ENCODE measurements at regions not wholly inside any gene's neighbourhood (a gene's known extent, or its start where the extent isn't known, plus 50 kb on each side); places are given as distances from the start of the nearest gene placed in this dataset.

- no peak overlapping the region for H3K14ac ChIP-seq (replicated peaks; ENCODE audit: low read depth, low read length)
- no peaks in the 10 kb centered on the region for H3K79me1 ChIP-seq (ENCODE audit: low read depth in 1 of 2, low read length in 2 of 2)
- no peak overlapping the region for H4K5ac ChIP-seq (ENCODE audit: low read depth, low read length)
- ChIA-PET CTCF (no interaction called here), POLR2A (ENCODE audit: unreplicated experiment) (no interaction called here)
- in situ Hi-C loops (cut with MboI; ENCODE audit: low sequenced_read_pairs), result no loop called here
- no peak overlapping the region for H2BK20ac ChIP-seq (ENCODE audit: low read depth, low read length)
- no peak overlapping the region for H3K18ac ChIP-seq (ENCODE audit: low read depth, low read length)
- no peaks in the 10 kb centered on the region for H4K20me1 ChIP-seq (ENCODE audit: insufficient read depth, low read length)
- no peak overlapping the region for H3K56ac ChIP-seq (ENCODE audit: extremely low read depth, insufficient read depth, low read length)
- H3K36me3 ChIP-seq (ENCODE audit: control insufficient read depth, insufficient read depth, low read length), result no peaks in the 10 kb centered on the region
- dilution Hi-C loops (cut with HindIII; ENCODE audit: low sequenced_read_pairs, unreplicated experiment), result no loop called here
- ATAC-seq (ENCODE audit: low read depth), result no peak
- no peaks in the 10 kb centered on the region for H3K4me1 ChIP-seq (ENCODE audit: control insufficient read depth, insufficient read depth, low read length)
- no peak for DNase-seq
- no TSS peak for BruUV-seq (replicated peaks)
- H3K9me1 ChIP-seq (ENCODE audit: insufficient read depth, low read length), result no peaks in the 10 kb centered on the region
- no peak overlapping the region for H3K4me2 ChIP-seq (ENCODE audit: low read depth, low read length)
- H2AFZ ChIP-seq (replicated peaks; ENCODE audit: low read length, poor library complexity), result no peak overlapping the region
- H3K9ac ChIP-seq (ENCODE audit: low read depth, low read length), result no peak overlapping the region
- TF ChIP-seq, protein P1, sequence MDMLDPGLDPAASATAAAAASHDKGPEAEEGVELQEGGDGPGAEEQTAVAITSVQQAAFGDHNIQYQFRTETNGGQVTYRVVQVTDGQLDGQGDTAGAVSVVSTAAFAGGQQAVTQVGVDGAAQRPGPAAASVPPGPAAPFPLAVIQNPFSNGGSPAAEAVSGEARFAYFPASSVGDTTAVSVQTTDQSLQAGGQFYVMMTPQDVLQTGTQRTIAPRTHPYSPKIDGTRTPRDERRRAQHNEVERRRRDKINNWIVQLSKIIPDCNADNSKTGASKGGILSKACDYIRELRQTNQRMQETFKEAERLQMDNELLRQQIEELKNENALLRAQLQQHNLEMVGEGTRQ (IDR thresholded peaks at IDR 0.05; ENCODE audit: low read depth, low read length), result no peak
- TF ChIP-seq CHD1 (IDR thresholded peaks at IDR 0.05; ENCODE audit: low read depth, low read length), result no peak
- TF ChIP-seq NFE2L2 (IDR thresholded peaks at IDR 0.05; ENCODE audit: low read depth, low read length), result no peak
- no peak for TF ChIP-seq RFX5 (IDR thresholded peaks at IDR 0.05; ENCODE audit: low read depth, low read length)
- no peak for TF ChIP-seq RAD21 (IDR thresholded peaks at IDR 0.05; ENCODE audit: low read length)
- no peak for TF ChIP-seq RCOR1 (IDR thresholded peaks at IDR 0.05; ENCODE audit: insufficient replicate concordance, low read length)
- no peak for TF ChIP-seq POLR2A (IDR thresholded peaks at IDR 0.05; ENCODE audit: low read depth, low read length)
- TF ChIP-seq, protein P2, sequence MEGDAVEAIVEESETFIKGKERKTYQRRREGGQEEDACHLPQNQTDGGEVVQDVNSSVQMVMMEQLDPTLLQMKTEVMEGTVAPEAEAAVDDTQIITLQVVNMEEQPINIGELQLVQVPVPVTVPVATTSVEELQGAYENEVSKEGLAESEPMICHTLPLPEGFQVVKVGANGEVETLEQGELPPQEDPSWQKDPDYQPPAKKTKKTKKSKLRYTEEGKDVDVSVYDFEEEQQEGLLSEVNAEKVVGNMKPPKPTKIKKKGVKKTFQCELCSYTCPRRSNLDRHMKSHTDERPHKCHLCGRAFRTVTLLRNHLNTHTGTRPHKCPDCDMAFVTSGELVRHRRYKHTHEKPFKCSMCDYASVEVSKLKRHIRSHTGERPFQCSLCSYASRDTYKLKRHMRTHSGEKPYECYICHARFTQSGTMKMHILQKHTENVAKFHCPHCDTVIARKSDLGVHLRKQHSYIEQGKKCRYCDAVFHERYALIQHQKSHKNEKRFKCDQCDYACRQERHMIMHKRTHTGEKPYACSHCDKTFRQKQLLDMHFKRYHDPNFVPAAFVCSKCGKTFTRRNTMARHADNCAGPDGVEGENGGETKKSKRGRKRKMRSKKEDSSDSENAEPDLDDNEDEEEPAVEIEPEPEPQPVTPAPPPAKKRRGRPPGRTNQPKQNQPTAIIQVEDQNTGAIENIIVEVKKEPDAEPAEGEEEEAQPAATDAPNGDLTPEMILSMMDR (conservative IDR thresholded peaks at IDR 0.05; ENCODE audit: low read depth, low read length), result no peak
- no peak for TF ChIP-seq MAFK (IDR thresholded peaks at IDR 0.05; ENCODE audit: low read depth, low read length)
- no peak for TF ChIP-seq FOS (IDR thresholded peaks at IDR 0.05; ENCODE audit: low read depth, low read length)
- H4K91ac ChIP-seq (ENCODE audit: insufficient read depth, low read depth, low read length), result no peak overlapping the region
- H3K27ac ChIP-seq (ENCODE audit: insufficient read depth, low read length), result no peak overlapping the region
- no peak overlapping the region for H2BK120ac ChIP-seq (ENCODE audit: low read depth, low read length)
- H3K4me3 ChIP-seq (ENCODE audit: insufficient read depth, low read depth, low read length), result no peak overlapping the region
- no peak overlapping the region for H2AK9ac ChIP-seq (replicated peaks; ENCODE audit: low read depth, low read length, poor library complexity)
- no peak overlapping the region for H4K8ac ChIP-seq (ENCODE audit: low read depth in 2 of 2, low read length in 2 of 2)
- H2BK15ac ChIP-seq (ENCODE audit: low read depth, low read length), result no peak overlapping the region
- intact Hi-C loops (cut with micrococcal nuclease), result no loop called here
- no peak overlapping the region for H2BK5ac ChIP-seq (ENCODE audit: low read depth, low read length, poor library complexity, severe bottlenecking)
- no peaks in the 10 kb centered on the region for H3K27me3 ChIP-seq (ENCODE audit: control insufficient read depth, insufficient read depth, low read length)
- WGBS, 2 experiments (ENCODE audit: extremely low coverage in 2 of 2, insufficient read length in 1 of 2), result 20% methylated on average over 2 of the region's 2 CpGs; no CpG with 5 or more reads in 1 of the 2 experiments
- H3K4ac ChIP-seq (ENCODE audit: low read depth, low read length), result no peak overlapping the region
- no peak overlapping the region for H3K23ac ChIP-seq (ENCODE audit: low read depth, low read length)
- H3K9me3 ChIP-seq (ENCODE audit: control insufficient read depth, insufficient read depth, low read length), result peaks cover 14% of the 10 kb centered on the region
- H2AK5ac ChIP-seq (ENCODE audit: low read depth, low read length), result no peak overlapping the region
Observed at GRCh38 chr14:98578204-98578603, 693.8 kb downstream of the BCL11B start.

All from IMR-90 (cell line).